Fibroblast of the aortic adventitia (primary cell): ENCODE measurements at regions not wholly inside any gene's neighbourhood (a gene's known extent, or its start where the extent isn't known, plus 50 kb on each side); places are given as distances from the start of the nearest gene placed in this dataset.

Source experiments
- DNase-seq: peaks from one replicate; pipeline ENCODE4 v3.0.0-alpha.2; 2010; ENCODE audit warnings: low read depth
- H3K4me3 ChIP-seq: 2 replicates; pipeline ENCODE4 v1.5.1; 2011; ENCODE audit warnings: low read depth, mild to moderate bottlenecking, control low read depth, low read length, moderate library complexity
- CTCF ChIP-seq: IDR thresholded peaks from 2 replicates; pipeline ENCODE4 v1.5.1; 2011; ENCODE audit warnings: mild to moderate bottlenecking, low read length, control low read depth, inconsistent platforms; ENCODE audit not compliant: insufficient read depth

GRCh38 chr2:150182566-150183235, 304.8 kb downstream of the RND3 start:
- no peak for TF ChIP-seq CTCF
- DNase-seq = no peak
- no peak overlapping the region for H3K4me3 ChIP-seq

DNA sequence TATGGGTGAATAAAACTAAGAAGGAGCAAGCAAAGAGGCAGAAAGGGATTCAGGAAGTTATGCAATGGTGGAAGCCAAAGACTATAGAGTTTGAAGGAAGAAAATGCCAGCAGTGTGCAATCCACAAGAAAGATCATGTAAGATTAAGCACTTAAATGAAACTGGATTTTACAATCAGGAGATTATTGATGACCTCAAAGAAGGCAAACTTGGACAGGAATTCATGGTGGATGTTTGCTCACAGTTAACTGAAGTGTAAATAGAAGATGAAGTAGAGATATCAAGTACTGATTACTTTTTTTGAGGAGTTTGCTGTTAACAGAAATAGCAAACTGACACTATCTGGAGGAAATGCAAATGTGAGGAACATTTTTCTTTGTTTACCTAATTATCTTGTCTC, 308.9 kb downstream of the RND3 start:
- TF ChIP-seq CTCF = no peak
- no peak overlapping the region for H3K4me3 ChIP-seq
- peak; percentile 39 for DNase-seq

GRCh38 chr2:150174971-150175421, 312.5 kb downstream of the RND3 start:
- no peak overlapping the region for H3K4me3 ChIP-seq
- no peak for TF ChIP-seq CTCF
- DNase-seq = no peak

- DNase-seq = peak; percentile 23
- H3K4me3 ChIP-seq = no peak overlapping the region
- TF ChIP-seq CTCF = no peak
Observed at GRCh38 chr2:150174056-150174805, 313.2 kb downstream of the RND3 start.

DNA sequence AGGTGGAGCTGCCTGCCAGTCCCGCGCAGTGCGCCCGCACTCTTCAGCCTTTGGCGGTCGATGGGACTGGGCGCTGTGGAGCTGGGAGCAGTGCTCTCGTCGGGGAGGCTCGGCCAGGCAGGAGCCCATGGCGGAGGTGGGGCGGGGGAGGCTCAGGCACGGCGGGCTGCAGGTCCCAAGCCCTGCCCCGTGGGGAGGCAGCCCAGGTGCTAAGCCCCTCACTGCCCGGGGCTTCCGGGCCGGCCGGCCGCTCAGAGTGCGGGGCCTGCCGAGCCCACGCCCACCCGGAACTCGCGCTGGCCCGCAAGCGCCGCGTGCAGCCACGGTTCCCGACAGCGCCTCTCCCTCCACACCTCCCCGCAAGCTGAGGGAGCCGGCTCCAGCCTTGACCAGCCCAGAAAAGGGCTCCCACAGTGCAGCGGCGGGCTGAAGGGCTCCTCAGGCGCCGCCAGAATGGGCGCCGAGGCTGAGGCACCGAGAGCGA, 316.4 kb downstream of the RND3 start:
- DNase-seq = no peak
- no peak for TF ChIP-seq CTCF
- no peak overlapping the region for H3K4me3 ChIP-seq

- TF ChIP-seq CTCF = no peak
Observed at GRCh38 chr2:150169237-150169629, 318.2 kb downstream of the RND3 start.

More at GRCh38 chr2:150169237-150169629, 318.2 kb downstream of the RND3 start:
- no peak overlapping the region for H3K4me3 ChIP-seq
- DNase-seq = peak; percentile 93
